Coronary artery (tissue), 2 donors: ENCODE measurements at regions not wholly inside any gene's neighbourhood (a gene's known extent, or its start where the extent isn't known, plus 50 kb on each side); places are given as distances from the start of the nearest gene placed in this dataset.

Experiments used
- DNase-seq: peaks from one replicate; pipeline ENCODE4 v3.0.0-alpha.2; 2017; ENCODE audit warnings: low spot score
- H3K27ac ChIP-seq, 2 donors: fragments of 200-600 bp; sonication (generic); one replicate each; pipeline ENCODE4 v1.5.1; 2016 to 2019
- H3K4me3 ChIP-seq: fragments of 200-600 bp; sonication (generic); 2 replicates; pipeline ENCODE4 v1.5.1; 2016; ENCODE audit warnings: mild to moderate bottlenecking, moderate library complexity
- TF ChIP-seq, protein P1 (sequence below): fragments of 200-600 bp; sonication (generic); IDR thresholded peaks from one replicate; pipeline ENCODE4 v1.5.1; 2019; ENCODE audit warnings: antibody characterized with exemption

DNA sequence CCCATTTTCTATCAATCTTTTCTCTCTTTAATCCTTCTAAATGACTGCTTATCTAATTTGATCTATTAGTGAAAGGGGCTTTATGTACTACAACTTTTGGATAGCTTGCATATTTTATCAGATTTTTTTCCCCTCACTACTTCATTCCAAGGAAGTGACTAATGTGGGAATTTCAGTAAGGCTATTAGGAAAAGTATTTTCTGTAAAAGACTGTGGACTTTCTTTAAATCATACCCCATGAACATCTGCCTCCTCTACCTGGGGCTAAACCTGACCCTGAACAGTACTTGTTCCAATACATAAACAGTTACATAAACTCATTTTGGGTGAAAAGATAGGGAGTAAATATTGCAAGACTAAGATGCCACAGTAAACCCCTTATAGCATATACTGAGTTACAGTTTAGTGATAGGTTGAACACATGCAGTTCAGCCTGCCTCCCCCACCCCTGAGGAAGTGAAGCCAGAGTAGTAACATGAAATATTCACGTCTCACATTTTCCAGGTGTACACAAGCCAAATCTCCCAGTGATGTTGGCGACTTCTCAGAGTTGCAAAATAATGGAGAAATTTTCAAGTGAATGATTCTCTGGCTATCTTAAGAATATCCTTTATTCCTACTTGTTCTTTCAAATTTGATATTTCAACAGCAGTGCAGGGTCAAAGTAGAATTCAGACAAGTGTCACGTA is 590.9 kb upstream of the ZEB2 start:
- no peak for DNase-seq
- no peak overlapping the region for H3K27ac ChIP-seq

DNA sequence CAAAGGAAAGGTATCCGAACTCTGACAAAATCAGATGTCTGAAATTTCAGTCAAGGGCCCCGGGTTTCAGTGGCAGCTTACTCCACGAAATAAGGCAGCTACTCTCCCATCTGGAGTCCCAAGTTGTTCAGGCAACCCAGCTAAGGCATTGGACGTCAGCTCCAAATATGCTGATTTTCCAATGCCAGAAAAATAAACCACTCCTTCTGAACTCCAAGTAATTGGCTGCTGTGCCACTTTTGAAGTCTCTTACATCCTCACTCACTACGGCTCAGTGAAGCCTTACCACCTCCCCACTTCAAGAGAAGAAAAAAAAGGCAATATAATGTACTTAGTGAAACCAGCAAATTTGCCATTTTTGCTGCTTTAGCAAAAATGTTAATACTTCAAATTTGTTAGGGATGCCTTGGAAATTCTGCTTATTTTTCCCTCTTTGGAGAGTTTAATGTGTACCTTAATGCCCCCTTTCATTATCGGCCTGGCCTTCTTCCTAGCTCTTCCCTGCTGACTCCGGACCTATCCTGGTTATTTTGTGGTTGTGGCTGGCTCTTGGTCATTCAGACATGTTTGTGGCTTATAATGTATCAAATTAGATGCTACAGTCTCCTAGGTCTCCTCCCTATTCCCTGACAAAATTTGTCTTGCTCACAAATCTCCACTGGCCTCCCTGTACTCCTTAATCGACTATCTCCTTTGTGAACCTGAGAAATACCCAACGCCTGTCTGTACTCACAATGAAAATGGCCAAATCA is 589.2 kb upstream of the ZEB2 start:
- Histone ChIP-seq H3K4me3 (no peak overlapping the region), H3K27ac (no peak overlapping the region)
- TF ChIP-seq, protein P1, sequence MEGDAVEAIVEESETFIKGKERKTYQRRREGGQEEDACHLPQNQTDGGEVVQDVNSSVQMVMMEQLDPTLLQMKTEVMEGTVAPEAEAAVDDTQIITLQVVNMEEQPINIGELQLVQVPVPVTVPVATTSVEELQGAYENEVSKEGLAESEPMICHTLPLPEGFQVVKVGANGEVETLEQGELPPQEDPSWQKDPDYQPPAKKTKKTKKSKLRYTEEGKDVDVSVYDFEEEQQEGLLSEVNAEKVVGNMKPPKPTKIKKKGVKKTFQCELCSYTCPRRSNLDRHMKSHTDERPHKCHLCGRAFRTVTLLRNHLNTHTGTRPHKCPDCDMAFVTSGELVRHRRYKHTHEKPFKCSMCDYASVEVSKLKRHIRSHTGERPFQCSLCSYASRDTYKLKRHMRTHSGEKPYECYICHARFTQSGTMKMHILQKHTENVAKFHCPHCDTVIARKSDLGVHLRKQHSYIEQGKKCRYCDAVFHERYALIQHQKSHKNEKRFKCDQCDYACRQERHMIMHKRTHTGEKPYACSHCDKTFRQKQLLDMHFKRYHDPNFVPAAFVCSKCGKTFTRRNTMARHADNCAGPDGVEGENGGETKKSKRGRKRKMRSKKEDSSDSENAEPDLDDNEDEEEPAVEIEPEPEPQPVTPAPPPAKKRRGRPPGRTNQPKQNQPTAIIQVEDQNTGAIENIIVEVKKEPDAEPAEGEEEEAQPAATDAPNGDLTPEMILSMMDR: no peak
- no peak for DNase-seq

More for the DNA sequence above, 590.9 kb upstream of the ZEB2 start:
- TF ChIP-seq, protein P1: no peak
- no peak overlapping the region for H3K4me3 ChIP-seq

DNA sequence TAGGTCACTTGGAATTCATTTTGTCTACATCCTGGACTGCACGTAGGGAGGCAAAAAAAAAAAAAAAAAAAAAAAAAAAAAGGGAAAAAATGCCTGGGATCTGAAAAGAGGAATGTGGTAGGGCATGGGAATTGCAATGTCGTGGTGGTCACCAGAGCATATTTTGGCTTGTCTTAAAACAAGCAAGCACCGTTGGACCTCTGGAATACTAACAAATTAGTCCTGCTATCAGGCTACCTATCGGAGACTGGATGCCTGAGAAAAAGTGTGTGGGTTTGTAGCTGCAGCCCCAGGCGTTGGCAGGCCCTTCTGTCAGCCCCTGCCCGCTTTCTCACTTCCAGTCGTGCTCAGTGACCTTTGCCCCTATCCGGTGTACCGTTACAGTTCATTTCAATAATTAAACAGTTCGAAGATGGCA is 588.5 kb upstream of the ZEB2 start:
- no peak for DNase-seq
- TF ChIP-seq, protein P1: no peak
- H3K27ac ChIP-seq: no peak overlapping the region
- no peak overlapping the region for H3K4me3 ChIP-seq

DNA sequence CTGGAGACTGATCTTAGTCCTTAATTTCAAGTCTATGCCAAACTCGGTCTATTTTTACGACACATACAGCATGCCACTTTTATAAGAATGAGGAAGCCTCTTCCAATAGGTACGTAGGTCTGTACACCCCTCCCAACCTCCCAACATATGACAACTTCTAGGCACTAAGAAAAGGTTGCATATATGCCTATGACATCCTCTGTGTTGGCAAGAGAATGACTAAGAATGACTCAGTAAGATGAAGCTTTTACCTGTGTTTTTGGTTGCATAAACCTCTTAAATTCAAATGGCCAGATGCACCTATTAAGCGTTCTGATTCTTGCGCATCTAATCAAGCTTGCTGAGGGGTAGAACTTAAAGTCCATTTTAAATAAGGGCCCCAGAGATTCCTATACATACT is 586.4 kb upstream of the ZEB2 start:
- TF ChIP-seq, protein P1: no peak
- no peak overlapping the region for H3K4me3 ChIP-seq

DNA sequence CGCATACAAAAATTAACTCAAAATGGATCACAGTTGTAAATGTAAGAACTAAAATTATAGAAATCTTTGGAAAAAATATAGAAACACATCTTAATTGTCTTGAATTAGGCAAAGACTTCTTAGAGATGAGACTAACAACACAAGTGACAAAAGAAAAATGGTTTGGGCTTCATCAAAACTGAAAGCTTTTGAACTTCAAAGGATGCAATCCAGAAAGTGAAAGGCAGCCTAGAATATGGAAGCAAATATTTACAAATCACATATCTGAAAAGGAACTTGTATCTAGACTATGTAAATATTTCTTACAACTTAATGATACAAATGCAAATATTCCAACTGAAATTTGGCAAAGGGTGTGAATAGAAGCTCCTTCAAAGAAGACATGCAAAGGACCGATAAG is 582.8 kb upstream of the ZEB2 start:
- TF ChIP-seq, protein P1: no peak
- DNase-seq: no peak
- no peak overlapping the region for H3K27ac ChIP-seq
- no peak overlapping the region for H3K4me3 ChIP-seq

More for the DNA sequence above, 586.4 kb upstream of the ZEB2 start:
- DNase-seq: no peak
- no peak overlapping the region for H3K27ac ChIP-seq

DNA sequence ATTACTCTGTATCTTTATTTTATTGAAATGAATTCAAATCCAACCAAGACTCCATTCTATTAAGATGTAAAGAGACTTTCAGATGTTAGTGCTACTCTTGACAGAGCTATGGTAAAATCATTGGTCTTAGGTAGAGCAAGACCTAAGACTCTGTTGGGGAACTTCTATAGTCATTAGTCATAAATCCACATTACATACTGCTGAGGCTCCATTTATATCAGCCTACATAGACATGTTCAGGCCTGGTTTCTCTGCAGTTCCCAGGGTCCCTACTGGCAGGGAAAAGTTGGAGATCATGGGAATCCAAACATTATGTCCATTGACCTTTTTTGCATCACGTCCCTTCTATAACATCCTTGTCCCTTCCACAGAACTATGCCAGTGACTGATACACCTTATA is 580.4 kb upstream of the ZEB2 start:
- H3K4me3 ChIP-seq: no peak overlapping the region
- DNase-seq: no peak
- TF ChIP-seq, protein P1: no peak
- no peak overlapping the region for H3K27ac ChIP-seq

DNA sequence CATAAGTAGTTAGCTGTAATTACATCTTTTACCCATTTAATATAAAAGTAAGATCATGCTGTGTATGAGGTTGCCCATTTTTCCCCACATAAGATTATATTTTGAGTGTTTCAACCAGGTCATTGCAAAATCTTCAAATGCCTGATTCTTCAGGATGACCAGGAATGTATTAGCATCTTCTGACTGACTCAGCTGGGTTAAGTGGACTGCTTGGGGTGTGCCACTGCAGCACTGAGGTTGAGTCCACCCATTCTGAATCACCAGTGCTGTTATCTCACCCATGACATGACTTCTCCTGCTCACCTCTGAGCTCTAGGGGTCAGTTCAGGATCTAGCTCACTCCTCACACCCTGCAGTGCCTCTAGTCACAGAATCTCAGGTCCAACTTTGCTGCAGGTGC is 576.7 kb upstream of the ZEB2 start:
- Histone ChIP-seq H3K27ac (no peak overlapping the region), H3K4me3 (no peak overlapping the region)
- DNase-seq: no peak
- TF ChIP-seq, protein P1: no peak
